ENCODE measurements at regions not wholly inside any gene's neighbourhood (a gene's known extent, or its start where the extent isn't known, plus 50 kb on each side); places are given as distances from the start of the nearest gene placed in this dataset.

DNA sequence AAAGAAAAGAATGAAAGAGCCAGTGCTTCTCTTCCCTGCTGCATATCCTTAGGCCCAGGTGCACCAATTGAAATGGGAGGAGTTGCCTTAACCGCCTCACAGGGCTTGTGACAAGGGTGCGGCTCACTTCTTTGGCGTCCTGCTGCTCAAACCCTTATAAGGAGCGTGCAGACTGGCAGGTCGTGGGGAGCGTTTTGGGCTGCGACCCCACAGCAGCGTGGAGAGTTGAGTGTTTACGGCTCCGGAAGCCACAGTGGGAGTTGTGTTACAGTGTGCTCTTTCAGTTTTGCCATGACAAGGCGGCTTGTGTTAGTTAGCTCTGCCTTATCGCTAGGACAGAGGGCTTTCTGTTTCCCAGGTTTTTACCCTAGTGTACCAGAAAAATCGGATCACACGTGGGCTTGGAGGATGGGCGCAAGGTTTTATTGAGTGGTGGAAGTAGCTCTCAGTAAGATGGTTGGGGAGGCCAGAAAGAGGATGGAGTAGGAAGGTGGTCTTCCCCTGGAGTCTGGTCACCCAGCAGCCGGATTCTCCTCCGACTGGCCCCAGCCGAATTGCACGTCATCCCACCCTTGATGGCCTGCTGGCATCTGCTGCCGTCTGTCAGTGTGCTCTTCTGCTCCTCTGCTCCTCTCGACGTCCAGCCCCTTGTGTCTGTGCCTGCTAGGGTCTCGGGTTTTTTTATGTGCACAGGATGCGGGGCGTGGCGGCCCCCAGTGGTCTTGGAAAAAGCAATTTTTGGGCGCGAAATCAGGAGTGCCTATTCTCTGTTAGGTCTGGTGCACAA is 718.9 kb downstream of the ARAP2 start:
- TF ChIP-seq CTCF (IDR thresholded peaks at IDR 0.05; ENCODE audit: borderline replicate concordance, insufficient read depth, low read depth, low read length): no peak
- no peak overlapping the region for H3K4me3 ChIP-seq (ENCODE audit: low read depth, low read length)

DNA sequence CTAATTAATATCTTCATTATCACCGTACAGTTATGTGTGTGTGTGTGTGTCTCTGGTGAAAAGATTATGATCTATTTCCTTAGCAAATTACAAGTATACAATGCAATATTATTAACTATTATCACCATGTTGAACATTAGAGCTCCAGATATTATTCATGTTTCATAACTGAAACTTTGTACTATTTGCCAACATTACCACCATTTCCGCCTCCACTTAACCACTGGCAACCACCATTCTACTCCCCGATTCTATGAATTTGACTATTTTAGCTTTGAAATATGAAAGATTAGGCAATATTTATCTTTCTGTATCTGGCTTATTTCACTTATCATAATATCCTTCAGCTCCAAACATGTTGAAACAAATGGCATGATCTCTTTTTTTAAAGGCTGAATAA is 717.9 kb downstream of the ARAP2 start:
- TF ChIP-seq CTCF (IDR thresholded peaks at IDR 0.05; ENCODE audit: borderline replicate concordance, insufficient read depth, low read depth, low read length): no peak
- H3K4me3 ChIP-seq (ENCODE audit: low read depth, low read length): no peak overlapping the region

DNA sequence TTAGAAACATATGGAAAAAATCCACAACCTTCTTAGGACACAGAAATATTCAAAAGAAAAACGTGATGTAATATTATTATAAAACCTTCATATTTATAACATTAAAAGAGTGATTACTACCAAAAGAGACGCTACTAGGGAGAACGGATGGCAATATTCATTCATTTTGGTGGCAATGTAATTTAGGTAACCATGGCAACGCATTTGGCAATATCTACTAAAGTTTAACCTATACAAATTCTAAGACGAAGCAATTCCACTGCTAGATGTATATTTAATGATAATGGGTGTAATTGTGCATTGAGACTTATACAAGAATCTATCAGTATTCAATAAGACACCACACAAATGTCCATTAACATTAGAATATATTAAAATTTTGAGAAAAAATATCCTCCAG is 709.4 kb downstream of the ARAP2 start:
- no peak for TF ChIP-seq CTCF (IDR thresholded peaks at IDR 0.05; ENCODE audit: borderline replicate concordance, insufficient read depth, low read depth, low read length)
- no peak overlapping the region for H3K4me3 ChIP-seq (ENCODE audit: low read depth, low read length)

DNA sequence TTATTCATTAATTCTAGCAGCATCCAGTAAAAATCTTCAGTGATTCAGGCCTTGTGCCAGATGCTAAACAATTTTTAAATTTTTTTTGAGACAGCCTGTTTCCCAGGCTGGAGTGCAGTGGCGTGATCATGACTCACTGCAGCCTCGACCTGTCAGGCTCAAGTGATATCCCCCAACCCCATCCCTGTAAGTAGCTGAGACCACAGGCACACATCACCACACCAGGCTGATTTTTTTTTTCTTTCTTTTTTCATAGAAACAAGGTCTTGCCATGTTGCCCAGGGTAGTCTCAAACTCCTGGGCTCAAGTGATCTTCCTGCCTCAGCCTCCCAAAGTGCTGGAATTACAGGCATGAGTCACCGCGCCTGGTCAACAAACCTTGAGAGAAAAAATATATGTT is 705.5 kb downstream of the ARAP2 start:
- H3K4me3 ChIP-seq (ENCODE audit: low read depth, low read length): no peak overlapping the region
- no peak for TF ChIP-seq CTCF (IDR thresholded peaks at IDR 0.05; ENCODE audit: borderline replicate concordance, insufficient read depth, low read depth, low read length)

GRCh38 chr4:35539404-35540055 is 704.8 kb downstream of the ARAP2 start:
- no peak for TF ChIP-seq CTCF (IDR thresholded peaks at IDR 0.05; ENCODE audit: borderline replicate concordance, insufficient read depth, low read depth, low read length)

DNA sequence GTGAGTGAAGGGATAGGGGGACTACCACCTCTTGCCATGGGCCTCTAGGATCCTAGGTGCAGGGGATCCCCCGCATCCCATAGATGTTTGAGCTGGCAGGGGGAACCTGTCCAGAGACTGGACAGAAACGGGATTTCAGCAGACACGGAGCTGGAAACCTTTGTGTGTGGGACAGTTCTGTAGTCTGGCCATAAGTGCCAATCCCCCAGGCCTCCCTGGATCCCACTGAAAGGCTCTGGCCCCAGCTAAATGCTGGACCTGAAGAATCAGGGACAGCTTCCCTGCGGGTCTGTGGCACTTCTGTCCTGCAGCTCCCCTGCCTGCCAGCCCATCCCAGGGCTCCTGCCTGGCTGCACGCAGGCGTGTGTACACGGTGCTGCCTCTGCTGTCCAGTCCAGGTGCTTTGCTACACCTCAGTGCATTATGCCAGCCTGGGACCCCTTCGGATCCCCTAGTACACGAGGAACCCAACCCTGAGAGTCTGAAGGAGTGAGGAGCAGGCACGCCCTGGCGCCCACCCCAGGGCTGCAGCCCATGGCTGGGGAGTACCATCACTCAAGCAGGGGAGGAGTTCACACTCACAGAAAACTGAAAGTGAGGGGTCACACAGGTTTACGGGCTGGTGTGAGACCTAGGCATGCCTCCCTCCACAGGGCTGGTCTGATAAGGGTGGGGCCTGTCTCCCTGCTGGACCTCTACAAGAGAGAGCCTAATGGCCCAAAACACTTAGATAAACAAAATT is 703.0 kb downstream of the ARAP2 start:
- H3K4me3 ChIP-seq (ENCODE audit: low read depth, low read length): no peak overlapping the region
- no peak for TF ChIP-seq CTCF (IDR thresholded peaks at IDR 0.05; ENCODE audit: borderline replicate concordance, insufficient read depth, low read depth, low read length)

More at GRCh38 chr4:35539404-35540055, 704.8 kb downstream of the ARAP2 start:
- H3K4me3 ChIP-seq (ENCODE audit: low read depth, low read length): no peak overlapping the region

All from GM12875 (cell line).